GM12875 (cell line): ENCODE measurements at regions not wholly inside any gene's neighbourhood (a gene's known extent, or its start where the extent isn't known, plus 50 kb on each side); places are given as distances from the start of the nearest gene placed in this dataset.

Source experiments
- H3K4me3 ChIP-seq: one replicate; pipeline ENCODE4 v1.5.1; 2011; ENCODE audit warnings: low read depth, low read length, control low read depth
- TF ChIP-seq, protein P1 (sequence below): IDR thresholded peaks from 2 replicates; pipeline ENCODE4 v1.5.1; 2011; ENCODE audit warnings: low read depth, mild to moderate bottlenecking, control low read depth, inconsistent platforms, low read length, moderate library complexity, borderline replicate concordance; ENCODE audit not compliant: insufficient read depth

- H3K4me3 ChIP-seq, result no peak overlapping the region
- TF ChIP-seq, protein P1, sequence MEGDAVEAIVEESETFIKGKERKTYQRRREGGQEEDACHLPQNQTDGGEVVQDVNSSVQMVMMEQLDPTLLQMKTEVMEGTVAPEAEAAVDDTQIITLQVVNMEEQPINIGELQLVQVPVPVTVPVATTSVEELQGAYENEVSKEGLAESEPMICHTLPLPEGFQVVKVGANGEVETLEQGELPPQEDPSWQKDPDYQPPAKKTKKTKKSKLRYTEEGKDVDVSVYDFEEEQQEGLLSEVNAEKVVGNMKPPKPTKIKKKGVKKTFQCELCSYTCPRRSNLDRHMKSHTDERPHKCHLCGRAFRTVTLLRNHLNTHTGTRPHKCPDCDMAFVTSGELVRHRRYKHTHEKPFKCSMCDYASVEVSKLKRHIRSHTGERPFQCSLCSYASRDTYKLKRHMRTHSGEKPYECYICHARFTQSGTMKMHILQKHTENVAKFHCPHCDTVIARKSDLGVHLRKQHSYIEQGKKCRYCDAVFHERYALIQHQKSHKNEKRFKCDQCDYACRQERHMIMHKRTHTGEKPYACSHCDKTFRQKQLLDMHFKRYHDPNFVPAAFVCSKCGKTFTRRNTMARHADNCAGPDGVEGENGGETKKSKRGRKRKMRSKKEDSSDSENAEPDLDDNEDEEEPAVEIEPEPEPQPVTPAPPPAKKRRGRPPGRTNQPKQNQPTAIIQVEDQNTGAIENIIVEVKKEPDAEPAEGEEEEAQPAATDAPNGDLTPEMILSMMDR, result no peak
Observed at GRCh38 chrX:69103539-69103938, 61.7 kb downstream of the PJA1 start.

DNA sequence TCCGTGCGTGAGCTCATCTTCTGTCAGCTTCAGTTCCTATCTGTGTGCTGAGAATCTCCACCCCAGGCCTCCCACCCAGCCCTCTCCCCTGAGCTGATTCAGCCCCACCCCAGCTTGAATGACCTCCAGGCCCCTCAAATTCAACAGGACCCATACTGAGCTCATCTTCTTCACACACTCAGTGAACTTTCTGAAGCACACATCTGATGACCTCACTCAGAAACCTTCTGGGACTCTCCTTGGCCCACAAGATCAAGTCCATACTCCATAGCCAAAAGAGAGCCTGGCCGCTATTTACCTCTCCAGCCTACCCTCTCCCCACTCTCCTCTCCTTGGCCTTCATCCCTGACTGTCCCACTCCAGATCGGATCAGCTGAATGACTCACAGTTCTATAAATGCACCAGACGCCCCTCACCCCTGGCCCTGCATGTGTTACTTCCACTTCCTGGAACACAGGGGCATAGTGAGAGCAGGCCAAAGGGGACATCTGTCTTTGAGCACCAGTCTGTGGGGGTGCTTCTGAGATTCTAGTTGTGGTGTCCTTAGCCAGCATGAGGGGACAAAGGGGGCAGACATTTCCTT, 62.5 kb downstream of the PJA1 start:
- TF ChIP-seq, protein P1, result no peak
- no peak overlapping the region for H3K4me3 ChIP-seq

DNA sequence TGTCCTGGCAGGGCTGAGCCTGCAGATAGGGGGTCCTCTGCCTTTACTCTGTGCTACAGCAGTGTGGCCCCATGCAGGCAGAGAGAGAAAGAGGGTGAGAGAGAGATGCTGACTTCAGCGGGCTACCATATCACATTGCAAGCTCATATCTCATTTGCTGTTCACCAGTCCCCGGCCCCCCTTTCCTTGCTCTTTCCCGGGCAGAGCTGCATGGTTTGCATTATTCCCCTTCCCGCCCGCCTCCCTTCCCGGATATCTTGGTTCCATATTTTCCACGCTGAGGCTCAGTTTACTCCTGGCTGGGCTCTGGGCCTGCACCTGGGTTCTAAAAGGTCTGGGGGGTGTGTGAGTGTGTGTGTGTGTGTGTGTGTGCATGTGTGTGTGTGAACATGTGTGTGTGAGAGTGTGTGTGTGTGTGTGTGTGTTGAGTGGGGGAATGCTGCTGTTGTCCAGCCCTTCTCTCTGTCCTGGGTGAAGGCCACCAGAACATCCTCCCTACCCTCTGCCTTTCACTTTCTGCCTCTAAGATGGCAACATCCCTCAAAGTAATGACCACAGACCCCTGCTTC, 63.5 kb downstream of the PJA1 start:
- TF ChIP-seq, protein P1, result no peak
- H3K4me3 ChIP-seq, result no peak overlapping the region

DNA sequence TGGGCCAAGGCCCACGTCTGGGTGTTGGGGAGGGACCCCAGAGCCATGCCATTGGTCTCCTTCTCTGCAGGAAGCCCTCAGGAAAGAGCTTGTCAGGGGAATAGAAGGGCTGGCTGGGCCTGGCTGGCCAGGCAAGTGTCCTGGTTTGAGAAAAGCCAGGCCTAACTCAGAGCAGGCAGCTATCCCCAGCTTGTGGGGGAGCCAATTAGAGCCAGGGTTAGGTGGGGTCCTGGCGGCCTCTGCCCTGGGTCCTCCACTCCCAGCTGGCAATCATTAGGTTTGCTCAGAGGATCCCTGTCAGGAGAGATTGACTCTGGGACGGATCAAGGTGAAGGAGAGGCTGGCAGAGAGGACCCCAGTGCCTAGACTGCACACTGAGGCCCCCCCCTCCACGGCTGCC, 64.8 kb downstream of the PJA1 start:
- TF ChIP-seq, protein P1, result no peak
- no peak overlapping the region for H3K4me3 ChIP-seq

DNA sequence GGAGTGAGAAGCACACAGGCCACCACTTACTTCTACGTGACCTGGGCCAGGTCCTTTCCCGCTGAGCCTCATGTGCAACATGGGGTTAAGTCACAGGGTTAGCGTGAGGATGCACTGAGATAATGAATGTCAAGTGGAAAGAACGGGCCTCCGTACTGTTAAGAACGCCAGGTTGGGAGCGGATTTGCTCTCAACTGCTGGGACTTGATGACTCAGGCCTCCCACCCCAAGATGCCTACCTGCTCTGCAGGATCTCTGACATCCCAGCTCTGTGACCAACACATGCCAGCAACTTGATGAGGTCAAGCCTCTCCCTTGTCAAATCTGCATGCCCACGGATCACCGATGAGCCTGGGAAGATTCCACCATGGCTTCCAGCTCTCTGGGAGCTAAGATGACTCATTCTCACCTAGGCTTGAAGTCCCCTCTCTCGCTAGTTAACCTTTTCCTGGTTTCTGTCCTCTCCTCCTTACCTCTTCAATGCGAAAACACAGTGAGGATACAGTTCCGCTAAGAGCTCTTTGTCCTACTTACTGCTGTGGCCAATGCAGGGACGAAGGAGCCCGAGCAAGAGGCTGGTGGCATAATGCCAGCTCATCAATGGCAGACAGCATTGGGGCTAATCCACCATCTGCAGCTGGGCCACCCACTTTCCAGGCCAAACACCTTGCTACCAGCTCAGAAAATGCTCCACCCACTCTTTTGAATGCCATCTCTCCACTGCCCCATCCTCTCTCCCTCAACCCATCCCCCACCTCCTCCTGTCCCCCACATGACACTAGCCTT, 67.6 kb downstream of the PJA1 start:
- H3K4me3 ChIP-seq, result no peak overlapping the region
- TF ChIP-seq, protein P1, result no peak

DNA sequence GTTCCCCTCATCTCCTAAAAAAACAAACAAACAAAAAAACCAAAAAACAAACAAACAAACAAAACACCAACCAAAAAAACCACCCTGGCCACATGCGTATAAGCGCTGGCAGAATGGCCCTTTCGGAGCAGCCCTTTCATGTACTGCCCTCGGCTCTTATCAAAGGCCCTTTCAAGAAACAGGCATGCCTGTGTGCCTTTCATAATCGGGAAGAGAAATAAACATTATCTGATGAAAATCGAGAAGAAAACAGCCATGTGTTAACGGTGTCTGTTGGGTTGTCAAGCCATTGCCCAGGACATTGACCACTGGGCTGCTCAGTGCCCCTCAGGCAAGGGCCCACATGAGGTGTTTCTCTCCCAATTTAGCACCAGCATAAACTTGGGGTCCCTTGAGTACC, 68.3 kb downstream of the PJA1 start:
- no peak overlapping the region for H3K4me3 ChIP-seq
- TF ChIP-seq, protein P1, result no peak
